GM21825 (cell line): ENCODE measurements at regions not wholly inside any gene's neighbourhood (a gene's known extent, or its start where the extent isn't known, plus 50 kb on each side); places are given as distances from the start of the nearest gene placed in this dataset.
"Not testable (repeated sequence)": the region's sequence is repeated elsewhere in the genome, so short reads cannot be mapped to it uniquely, and the experiment has no call there.

ENCODE experiments used
- ATAC-seq: cut with Tn5 transposase; IDR thresholded peaks from one replicate; pipeline ENCODE4 v1.9.1; 2021; ENCODE audit warnings: mild to moderate bottlenecking, moderate library complexity; ENCODE audit not compliant: unreplicated experiment

- no peak for ATAC-seq
Observed at GRCh38 chr13:65454403-65454802, 1775.7 kb downstream of the PCDH9 start.

GRCh38 chr13:65453982-65454381, 1776.2 kb downstream of the PCDH9 start:
- no peak for ATAC-seq

GRCh38 chr13:65445340-65445739, 1784.8 kb downstream of the PCDH9 start:
- no peak for ATAC-seq

GRCh38 chr13:65435590-65435989, 1794.5 kb downstream of the PCDH9 start:
- no peak for ATAC-seq

GRCh38 chr13:65417953-65418352, 1812.2 kb downstream of the PCDH9 start:
- no peak for ATAC-seq

- no peak for ATAC-seq
Observed at GRCh38 chr13:65416784-65417183, 1813.4 kb downstream of the PCDH9 start.

- no peak for ATAC-seq
Observed at GRCh38 chr13:65414187-65414586, 1815.9 kb downstream of the PCDH9 start.

- no peak for ATAC-seq
Observed at GRCh38 chr13:65411521-65411920, 1818.6 kb downstream of the PCDH9 start.

- ATAC-seq, result no peak
Observed at GRCh38 chr13:65410791-65411190, 1819.3 kb downstream of the PCDH9 start.

- ATAC-seq, result no peak
Observed at GRCh38 chr13:65401315-65401714, 1828.8 kb downstream of the PCDH9 start.

- ATAC-seq, result no peak
Observed at GRCh38 chr13:65400702-65401101, 1829.4 kb downstream of the PCDH9 start.

GRCh38 chr13:65387743-65388347, 1842.3 kb downstream of the PCDH9 start:
- ATAC-seq, result no peak

- no peak for ATAC-seq
Observed at GRCh38 chr13:65378943-65379519, 1851.1 kb downstream of the PCDH9 start.

GRCh38 chr13:65378484-65378883, 1851.7 kb downstream of the PCDH9 start:
- no peak for ATAC-seq

GRCh38 chr13:65368832-65369231, 1861.3 kb downstream of the PCDH9 start:
- ATAC-seq, result no peak

- no peak for ATAC-seq
Observed at GRCh38 chr13:65353951-65354350, 1876.2 kb downstream of the PCDH9 start.

GRCh38 chr13:65353150-65353549, 1877.0 kb downstream of the PCDH9 start:
- ATAC-seq, result not testable (repeated sequence)

- ATAC-seq, result no peak
Observed at GRCh38 chr13:65347420-65348030, 1882.6 kb downstream of the PCDH9 start.

GRCh38 chr13:65343898-65344663, 1886.1 kb downstream of the PCDH9 start:
- ATAC-seq, result no peak

GRCh38 chr13:65342541-65343337, 1887.4 kb downstream of the PCDH9 start:
- ATAC-seq, result no peak

- no peak for ATAC-seq
Observed at GRCh38 chr13:65339241-65339640, 1890.9 kb downstream of the PCDH9 start.
